ENCODE measurements at regions not wholly inside any gene's neighbourhood (a gene's known extent, or its start where the extent isn't known, plus 50 kb on each side); places are given as distances from the start of the nearest gene placed in this dataset.

DNA sequence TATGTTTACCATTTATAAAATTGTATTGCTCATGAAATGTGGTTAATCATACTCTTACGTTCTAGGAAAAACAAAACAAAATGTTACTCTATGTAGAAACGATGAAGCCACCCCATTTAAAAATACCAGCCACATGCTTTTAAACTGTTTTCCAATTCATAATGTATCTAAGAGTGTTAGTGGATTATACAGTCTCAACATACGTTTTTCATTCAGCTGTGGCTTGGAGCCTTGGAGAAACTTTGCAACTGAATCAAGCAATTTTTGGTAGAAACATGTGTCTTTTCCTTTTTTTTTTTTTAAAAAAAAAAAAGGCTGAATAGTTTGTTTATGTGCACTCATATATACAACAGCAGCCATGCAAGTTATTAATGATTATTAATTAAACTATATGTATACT, 378.0 kb upstream of the SEMA3D start:
- no peak for DNase-seq

- DNase-seq, result no peak
Observed at GRCh38 chr7:85561706-85562105, 374.9 kb upstream of the SEMA3D start.

DNA sequence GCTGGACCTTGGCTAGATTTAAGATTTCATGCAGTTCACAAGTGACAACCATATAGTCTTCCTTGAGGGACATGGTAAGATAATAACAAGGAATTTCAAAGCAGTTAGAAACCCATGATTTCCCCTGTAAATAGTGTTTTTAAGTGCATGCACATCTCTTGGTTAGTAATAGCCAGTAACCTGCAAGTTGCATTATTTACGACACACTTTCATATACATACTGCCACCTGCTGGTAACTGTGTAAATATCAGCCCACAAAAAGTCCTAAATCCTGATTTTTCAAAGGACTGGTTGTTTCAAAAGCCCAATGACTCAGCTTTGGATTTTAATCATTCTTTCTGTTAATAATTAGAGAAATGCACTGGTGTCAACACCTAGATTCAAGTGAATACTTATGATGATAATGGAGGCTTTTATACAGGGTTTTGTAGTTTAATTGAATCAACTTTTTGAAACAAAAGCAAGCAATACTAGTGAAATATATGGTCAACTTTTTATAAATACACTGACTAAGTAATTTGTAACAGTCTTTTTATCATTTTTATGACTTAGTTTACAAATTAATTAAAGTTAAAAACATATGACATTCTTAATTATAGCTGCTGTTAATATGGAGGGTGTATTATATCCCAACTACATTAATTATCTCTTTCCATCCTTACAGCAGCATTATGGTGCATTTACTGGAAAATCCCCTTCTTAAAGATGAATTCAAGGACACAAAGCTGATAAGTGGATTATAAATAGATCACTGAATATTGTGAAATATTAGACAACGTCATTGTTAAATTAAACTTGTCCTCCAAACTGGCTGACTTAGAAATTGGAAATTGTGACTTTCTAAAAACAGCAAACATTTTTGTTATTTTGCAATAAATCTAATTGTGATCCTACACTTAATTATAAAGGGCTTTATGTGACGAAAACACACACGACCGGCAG, 367.7 kb upstream of the SEMA3D start:
- DNase-seq, result no peak

GRCh38 chr7:85535974-85536729, 349.3 kb upstream of the SEMA3D start:
- DNase-seq, result no peak

DNA sequence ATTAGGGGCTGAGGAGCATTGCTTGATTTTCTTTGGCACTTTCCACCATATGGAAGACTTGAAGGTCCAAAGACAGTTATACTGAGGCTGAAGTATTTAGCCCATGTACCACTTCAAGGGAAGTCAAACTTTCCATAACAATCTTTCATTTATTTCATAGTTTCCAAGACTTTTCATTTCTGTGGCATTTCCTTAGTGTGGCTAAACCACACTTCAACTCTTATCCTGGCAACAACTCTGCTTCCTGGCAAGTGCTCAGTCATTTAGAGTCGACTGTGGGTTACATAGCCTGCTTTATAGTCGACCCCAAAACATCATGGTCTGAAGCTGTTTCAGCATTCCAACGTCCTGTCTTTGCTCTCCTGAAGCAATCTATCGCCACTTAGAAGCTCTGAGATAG, 343.0 kb upstream of the SEMA3D start:
- DNase-seq, result no peak

DNA sequence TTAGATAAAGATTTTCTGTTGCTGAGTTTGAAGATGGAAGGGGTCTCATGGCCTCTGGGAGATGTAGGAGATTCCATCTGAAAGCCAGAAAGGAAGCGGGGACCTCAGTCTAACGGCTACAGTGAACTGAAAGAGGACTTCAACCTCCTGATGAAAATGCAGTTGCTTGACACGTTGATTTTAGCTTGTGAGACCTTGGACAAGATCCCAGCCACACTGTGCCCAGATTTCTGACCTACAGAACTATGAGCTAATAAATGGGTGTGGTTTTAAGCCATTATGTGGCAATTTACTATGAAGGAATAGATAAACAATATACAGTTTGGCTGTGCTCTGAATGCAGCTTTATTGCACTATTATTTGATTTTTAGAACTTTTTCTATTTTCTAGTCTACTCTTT, 342.3 kb upstream of the SEMA3D start:
- no peak for DNase-seq

- DNase-seq, result no peak
Observed at GRCh38 chr7:85528581-85528980, 341.7 kb upstream of the SEMA3D start.

DNA sequence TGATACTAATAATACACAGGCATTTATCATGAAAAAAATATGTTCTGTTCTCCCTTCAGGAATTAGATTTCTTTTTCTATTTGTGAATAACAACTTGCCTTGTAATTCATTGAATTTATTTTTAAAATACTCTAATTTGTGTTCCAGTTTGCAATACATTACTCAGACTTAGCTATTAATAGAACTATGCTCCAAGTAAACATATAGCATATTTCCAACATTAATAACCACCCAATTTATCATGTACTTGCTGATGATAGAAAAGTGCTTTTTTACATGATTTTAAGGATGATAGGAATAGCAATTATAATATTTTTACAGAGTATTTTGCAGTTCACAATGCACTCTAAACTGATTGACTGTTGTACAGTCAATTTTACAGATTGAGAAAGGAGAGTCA, 338.8 kb upstream of the SEMA3D start:
- no peak for DNase-seq

GRCh38 chr7:85522070-85522469, 335.2 kb upstream of the SEMA3D start:
- DNase-seq, result no peak

GRCh38 chr7:85521108-85521694, 334.3 kb upstream of the SEMA3D start:
- DNase-seq, result no peak

GRCh38 chr7:85520175-85520574, 333.3 kb upstream of the SEMA3D start:
- DNase-seq, result no peak

DNA sequence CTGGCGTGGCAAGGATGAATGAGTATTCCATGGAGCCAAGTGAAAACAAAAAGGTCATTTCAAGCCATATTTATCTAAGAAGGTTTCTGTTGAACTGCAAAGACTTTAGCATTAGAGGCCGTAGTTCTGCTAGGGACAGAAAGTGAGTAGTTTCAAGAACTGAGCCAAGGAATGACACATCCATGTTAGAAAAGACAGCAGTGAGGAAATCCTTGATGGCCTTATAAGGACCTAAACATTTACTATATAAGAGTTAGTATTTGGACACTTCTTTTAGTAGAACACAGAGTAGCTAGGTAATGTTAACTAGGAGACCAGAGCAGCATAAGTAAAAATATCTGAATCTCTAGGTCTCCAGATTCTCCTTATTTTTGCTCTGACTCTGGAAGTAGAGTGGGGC, 329.8 kb upstream of the SEMA3D start:
- DNase-seq, result no peak

DNA sequence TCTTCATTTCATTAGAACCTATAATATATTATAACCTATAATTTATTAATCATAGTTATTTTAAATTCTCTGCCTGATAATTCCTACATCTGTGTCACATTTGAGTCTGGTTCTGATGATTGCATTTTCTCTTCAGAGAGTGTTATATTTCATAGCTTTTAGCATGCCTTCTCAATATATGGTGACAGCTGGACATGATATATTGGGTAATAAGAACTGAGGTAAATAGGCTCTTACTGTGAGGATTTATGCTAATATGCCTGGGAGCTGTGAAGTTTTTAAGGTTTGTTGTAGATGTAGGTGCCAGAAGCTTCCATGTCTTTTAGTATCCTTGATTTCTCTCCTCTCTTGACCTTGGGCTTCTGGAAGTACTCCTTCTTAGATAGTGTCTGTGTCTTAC, 325.9 kb upstream of the SEMA3D start:
- no peak for DNase-seq

GRCh38 chr7:85510287-85510686, 323.4 kb upstream of the SEMA3D start:
- no peak for DNase-seq

GRCh38 chr7:85509476-85509875, 322.6 kb upstream of the SEMA3D start:
- no peak for DNase-seq

DNA sequence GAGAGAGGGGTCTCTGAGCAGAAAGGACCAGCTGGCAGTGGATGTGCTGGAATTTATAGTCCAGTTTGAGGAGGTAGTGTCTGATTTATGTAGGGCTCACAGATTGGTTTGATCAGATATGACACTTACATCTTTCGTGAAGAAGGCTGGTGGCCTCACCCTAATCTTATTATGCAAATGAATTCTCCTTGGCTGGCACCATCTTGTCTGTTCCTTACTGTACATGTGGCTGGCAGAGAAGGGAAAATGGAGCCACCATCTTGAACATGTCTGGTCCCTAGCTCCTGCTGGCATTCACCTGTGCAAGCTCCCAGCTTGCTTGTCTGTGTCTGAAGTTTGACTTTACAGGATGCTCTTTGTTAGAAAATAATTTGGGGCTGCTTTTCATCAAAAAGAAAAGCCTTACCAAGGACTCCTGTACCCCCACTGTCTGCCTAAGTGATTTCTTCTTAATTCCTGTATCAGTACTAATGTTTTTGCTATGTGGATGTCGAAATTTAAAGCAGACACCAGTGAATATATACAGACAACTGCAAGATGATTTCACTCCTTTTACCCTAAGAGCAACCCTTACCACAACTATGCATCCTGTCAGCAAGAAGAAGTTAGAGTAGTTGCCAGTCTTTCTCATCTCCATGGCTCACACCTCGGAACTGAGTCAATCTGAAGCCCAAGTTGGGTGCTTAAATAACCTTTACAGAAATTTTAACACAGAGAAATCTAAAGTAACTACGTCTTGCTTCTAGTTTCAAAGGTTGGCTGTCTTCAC, 322.0 kb upstream of the SEMA3D start:
- no peak for DNase-seq

GRCh38 chr7:85498031-85498430, 311.2 kb upstream of the SEMA3D start:
- DNase-seq, result no peak

DNA sequence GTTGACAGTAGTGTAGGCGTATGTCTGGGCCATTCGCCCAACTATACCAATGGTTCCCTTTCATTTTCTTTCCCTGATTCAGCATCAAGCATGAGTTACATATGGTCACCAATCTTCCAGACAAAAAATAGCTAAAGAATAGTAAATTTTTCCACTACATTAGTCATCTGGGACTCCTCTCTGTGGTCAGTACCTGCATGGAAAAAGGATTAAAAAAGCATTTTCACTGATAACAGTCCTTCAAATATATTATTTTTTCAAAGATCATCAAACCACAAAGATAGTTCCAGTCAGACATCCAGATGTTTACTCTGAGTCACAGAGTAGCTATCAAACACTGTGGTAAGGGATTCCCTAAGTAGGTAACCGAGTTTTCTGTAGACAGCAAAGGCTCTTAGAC, 302.6 kb upstream of the SEMA3D start:
- no peak for DNase-seq

- DNase-seq, result no peak
Observed at GRCh38 chr7:85488406-85488805, 301.6 kb upstream of the SEMA3D start.

- no peak for DNase-seq
Observed at GRCh38 chr7:85483177-85483576, 296.3 kb upstream of the SEMA3D start.

DNA sequence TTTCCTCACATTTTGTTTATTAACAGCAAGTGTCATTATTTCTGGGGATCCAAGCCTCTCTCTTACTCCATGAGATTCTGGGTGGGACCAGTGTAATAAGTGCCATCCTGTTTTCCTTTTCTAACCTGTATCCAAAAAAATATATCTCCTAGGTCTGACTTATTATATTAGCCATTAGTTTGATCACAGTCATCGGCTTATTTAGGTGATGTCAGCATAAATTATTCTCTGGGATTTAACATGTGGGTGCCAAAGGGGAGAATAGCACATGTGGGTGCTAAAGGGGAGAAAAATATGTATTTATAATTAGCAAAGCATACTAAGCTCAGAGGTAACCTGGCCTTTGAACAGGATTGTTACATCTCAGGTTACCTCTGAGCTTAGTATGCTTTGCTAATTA, 293.8 kb upstream of the SEMA3D start:
- DNase-seq, result no peak

DNA sequence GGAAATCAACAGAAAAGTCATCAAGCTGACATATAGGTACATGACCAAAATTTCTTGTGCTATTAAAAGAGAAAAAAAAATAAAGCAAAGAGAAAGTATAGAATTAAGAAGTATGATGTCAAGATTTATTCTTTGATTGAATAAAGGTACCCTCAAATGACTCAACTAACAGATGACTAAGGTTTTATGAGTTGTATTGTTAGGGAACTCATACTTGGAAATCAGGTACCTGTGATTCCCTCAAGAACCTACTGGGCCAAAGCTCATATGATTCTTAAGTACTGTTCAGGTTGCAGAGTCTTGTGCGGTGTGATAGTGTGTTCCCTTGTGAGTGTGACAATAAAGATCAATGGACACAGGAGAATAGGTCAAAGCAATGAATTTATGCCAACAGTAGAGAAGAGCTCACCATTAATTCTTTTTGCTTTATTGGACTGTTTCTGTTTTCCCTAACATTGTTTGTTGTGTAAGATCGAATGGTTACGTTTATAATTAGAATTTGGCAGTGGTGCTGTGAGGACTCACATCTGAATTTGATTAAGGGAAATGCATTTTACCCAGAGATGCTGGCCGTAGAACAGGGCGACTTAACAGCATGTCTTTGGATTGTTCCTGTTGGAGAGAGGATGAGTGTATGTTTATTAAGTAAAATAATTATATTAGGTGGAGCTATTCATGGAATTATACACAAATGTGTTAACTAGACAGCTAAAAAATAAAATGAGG, 293.2 kb upstream of the SEMA3D start:
- DNase-seq, result no peak
